WI38 (cell line): ENCODE measurements at regions not wholly inside any gene's neighbourhood (a gene's known extent, or its start where the extent isn't known, plus 50 kb on each side); places are given as distances from the start of the nearest gene placed in this dataset.

Source experiments
- H3K4me3 ChIP-seq: 2 replicates; pipeline ENCODE4 v1.5.1; 2011; ENCODE audit warnings: low read depth, mild to moderate bottlenecking, control low read depth, low read length
- CTCF ChIP-seq: IDR thresholded peaks from 2 replicates; pipeline ENCODE4 v1.5.1; 2012; ENCODE audit warnings: low read depth, mild to moderate bottlenecking, control low read depth, low read length

GRCh38 chr11:104582431-104582830 lies 315.8 kb downstream of the CASP12 start:
- H3K4me3 ChIP-seq: no peak overlapping the region
- TF ChIP-seq CTCF: no peak

- no peak for TF ChIP-seq CTCF
- H3K4me3 ChIP-seq: no peak overlapping the region
Measured at GRCh38 chr11:104581246-104581980, 316.8 kb downstream of the CASP12 start.

- H3K4me3 ChIP-seq: no peak overlapping the region
- no peak for TF ChIP-seq CTCF
Measured at GRCh38 chr11:104573441-104573990, 324.7 kb downstream of the CASP12 start.

GRCh38 chr11:104572279-104572678 lies 326.0 kb downstream of the CASP12 start:
- TF ChIP-seq CTCF: no peak
- no peak overlapping the region for H3K4me3 ChIP-seq

- no peak overlapping the region for H3K4me3 ChIP-seq
- no peak for TF ChIP-seq CTCF
Measured at GRCh38 chr11:104570078-104570701, 328.1 kb downstream of the CASP12 start.

GRCh38 chr11:104565583-104565961 lies 332.7 kb downstream of the CASP12 start:
- H3K4me3 ChIP-seq: no peak overlapping the region
- no peak for TF ChIP-seq CTCF

GRCh38 chr11:104564921-104565582 lies 333.2 kb downstream of the CASP12 start:
- no peak for TF ChIP-seq CTCF
- H3K4me3 ChIP-seq: no peak overlapping the region
